Stimulated activated CD8-positive, alpha-beta memory T cell treated with anti-CD3 and anti-CD28 coated beads, Interleukin-2, amount 100 ng/mL, for 1 hour (primary cell): ENCODE measurements at regions not wholly inside any gene's neighbourhood (a gene's known extent, or its start where the extent isn't known, plus 50 kb on each side); places are given as distances from the start of the nearest gene placed in this dataset.

Source experiments
- DNase-seq, 2 donors: peaks; one replicate each; pipeline ENCODE4 v3.0.0-alpha.2; 2020; ENCODE audit warnings: low read depth in 2 of 2

GRCh38 chr2:217066510-217067270 is 206.8 kb upstream of the TNP1 start:
- DNase-seq: no peak

GRCh38 chr2:217065695-217066405 is 206.0 kb upstream of the TNP1 start:
- no peak for DNase-seq

GRCh38 chr2:217065012-217065290 is 205.1 kb upstream of the TNP1 start:
- no peak for DNase-seq

- DNase-seq: no peak
Measured at GRCh38 chr2:217064234-217065011, 204.6 kb upstream of the TNP1 start.

GRCh38 chr2:217063238-217063755 is 203.4 kb upstream of the TNP1 start:
- no peak for DNase-seq

GRCh38 chr2:217062768-217063167 is 202.9 kb upstream of the TNP1 start:
- no peak for DNase-seq

GRCh38 chr2:217061916-217062505 is 202.1 kb upstream of the TNP1 start:
- DNase-seq: no peak

GRCh38 chr2:217060951-217061547 is 201.2 kb upstream of the TNP1 start:
- no peak for DNase-seq

- no peak for DNase-seq
Measured at GRCh38 chr2:217060516-217060915, 200.7 kb upstream of the TNP1 start.

GRCh38 chr2:217058791-217059755 is 199.2 kb upstream of the TNP1 start:
- no peak for DNase-seq

- DNase-seq: no peak
Measured at GRCh38 chr2:217057773-217058172, 197.9 kb upstream of the TNP1 start.

GRCh38 chr2:217055624-217056023 is 195.8 kb upstream of the TNP1 start:
- DNase-seq: no peak

GRCh38 chr2:217054791-217055190 is 194.9 kb upstream of the TNP1 start:
- no peak for DNase-seq

- DNase-seq: no peak
Measured at GRCh38 chr2:217052856-217053577, 193.2 kb upstream of the TNP1 start.

GRCh38 chr2:217051416-217051815 is 191.6 kb upstream of the TNP1 start:
- no peak for DNase-seq

GRCh38 chr2:217049956-217050355 is 190.1 kb upstream of the TNP1 start:
- no peak for DNase-seq

GRCh38 chr2:217049422-217049821 is 189.6 kb upstream of the TNP1 start:
- DNase-seq: no peak

- DNase-seq: no peak
Measured at GRCh38 chr2:217048730-217049129, 188.9 kb upstream of the TNP1 start.

- no peak for DNase-seq
Measured at GRCh38 chr2:217047631-217048030, 187.8 kb upstream of the TNP1 start.

GRCh38 chr2:217047209-217047608 is 187.3 kb upstream of the TNP1 start:
- no peak for DNase-seq
